GM18508 (cell line): ENCODE measurements at regions not wholly inside any gene's neighbourhood (a gene's known extent, or its start where the extent isn't known, plus 50 kb on each side); places are given as distances from the start of the nearest gene placed in this dataset.
"Not testable (repeated sequence)": the region's sequence is repeated elsewhere in the genome, so short reads cannot be mapped to it uniquely, and the experiment has no call there.

Experiments used
- ATAC-seq: cut with Tn5 transposase; IDR thresholded peaks from one replicate; pipeline ENCODE4 v1.9.1; 2021; ENCODE audit warnings: moderate number of reproducible peaks; ENCODE audit not compliant: insufficient read depth, unreplicated experiment

GRCh38 chr9:32882705-32883104, 99.4 kb downstream of the TMEM215 start:
- no peak for ATAC-seq

- ATAC-seq: no peak
Measured at GRCh38 chr9:32884482-32884881, 101.1 kb downstream of the TMEM215 start.

- ATAC-seq: no peak
Measured at GRCh38 chr9:32886021-32886420, 102.7 kb downstream of the TMEM215 start.

- ATAC-seq: not testable (repeated sequence)
Measured at GRCh38 chr9:32894485-32894884, 106.9 kb downstream of the APTX start.

GRCh38 chr9:32899181-32899580, 102.2 kb downstream of the APTX start:
- no peak for ATAC-seq

- ATAC-seq: no peak
Measured at GRCh38 chr9:32899761-32900160, 101.7 kb downstream of the APTX start.

- ATAC-seq: no peak
Measured at GRCh38 chr9:32906213-32906612, 95.2 kb downstream of the APTX start.

GRCh38 chr9:32915802-32916201, 85.6 kb downstream of the APTX start:
- ATAC-seq: no peak

- ATAC-seq: no peak
Measured at GRCh38 chr9:32918628-32919027, 82.8 kb downstream of the APTX start.
